PC-3 (cell line): ENCODE measurements at regions not wholly inside any gene's neighbourhood (a gene's known extent, or its start where the extent isn't known, plus 50 kb on each side); places are given as distances from the start of the nearest gene placed in this dataset.

Source experiments
- ATAC-seq: fragments of 200-7000 bp; cut with Tn5 transposase; 2 replicates; pipeline ENCODE4 v1.9.1; 2020; ENCODE audit warnings: mild to moderate bottlenecking, moderate library complexity
- BruUV-seq: library from RNA; stranded (reverse); fragments of 400-500 nt; replicated peaks from 2 replicates; lab custom pipeline; 2021; lab: Mats Ljungman, UMichigan
- CTCF ChIA-PET: fragments of 300-600 bp; sonication (Branson Sonifier 250); formaldehyde crosslinking; loops from one replicate; lab custom pipeline; 2022; ENCODE audit warnings: antibody characterized with exemption; lab: Charles Lee
- POLR2A ChIA-PET: fragments of 300-600 bp; sonication (Branson Sonifier 250); formaldehyde crosslinking; loops from one replicate; lab custom pipeline; 2022; ENCODE audit warnings: antibody characterized with exemption; ENCODE audit not compliant: unreplicated experiment; lab: Charles Lee
- DNase-seq: peaks from one replicate; pipeline ENCODE4 v3.0.0-alpha.2; 2015
- H2AFZ ChIP-seq: fragments of 300-600 bp; sonication (generic); 2 replicates; pipeline ENCODE4 v1.6.0; 2016; ENCODE audit warnings: antibody characterized with exemption, low read length
- H3F3A ChIP-seq: fragments of 300-600 bp; sonication (generic); one replicate; pipeline ENCODE4 v1.6.0; 2017; ENCODE audit warnings: antibody characterized with exemption, low read length, control low read depth, mild to moderate bottlenecking; ENCODE audit not compliant: unreplicated experiment
- H3K27ac ChIP-seq: fragments of 300-600 bp; sonication (generic); 2 replicates; pipeline ENCODE4 v1.5.1; 2016; ENCODE audit warnings: mild to moderate bottlenecking, low read length
- H3K27me3 ChIP-seq: fragments of 300-600 bp; sonication (generic); 2 replicates; pipeline ENCODE4 v1.6.1; 2016; ENCODE audit warnings: low read length, mixed read lengths
- H3K36me3 ChIP-seq: fragments of 300-600 bp; sonication (generic); 2 replicates; pipeline ENCODE4 v1.6.1; 2016; ENCODE audit warnings: low read depth, mixed run types, low read length, mixed read lengths
- H3K4me1 ChIP-seq: fragments of 300-600 bp; sonication (generic); 2 replicates; pipeline ENCODE4 v1.5.1; 2016; ENCODE audit warnings: low read length; ENCODE audit not compliant: insufficient read depth
- H3K4me2 ChIP-seq: fragments of 300-600 bp; sonication (generic); 2 replicates; pipeline ENCODE4 v1.6.0; 2016; ENCODE audit warnings: low read length
- H3K4me3 ChIP-seq: fragments of 300-600 bp; sonication (generic); 2 replicates; pipeline ENCODE4 v1.5.1; 2016; ENCODE audit warnings: mild to moderate bottlenecking, low read length, mixed read lengths
- H3K79me2 ChIP-seq: fragments of 300-600 bp; sonication (generic); 2 replicates; pipeline ENCODE4 v1.6.1; 2017; ENCODE audit warnings: low read length, mixed read lengths
- H3K9ac ChIP-seq: fragments of 300-600 bp; sonication (generic); 2 replicates; pipeline ENCODE4 v1.6.0; 2016; ENCODE audit warnings: mild to moderate bottlenecking, low read length
- H3K9me2 ChIP-seq: fragments of 300-600 bp; sonication (generic); replicated peaks from 2 replicates; pipeline ENCODE4 v1.6.1; 2016; ENCODE audit warnings: mixed run types, low read length, mixed read lengths
- H3K9me3 ChIP-seq: fragments of 300-600 bp; sonication (generic); 2 replicates; pipeline ENCODE4 v1.6.1; 2016; ENCODE audit warnings: low read length, mixed read lengths
- H4K20me1 ChIP-seq: fragments of 300-600 bp; sonication (generic); 2 replicates; pipeline ENCODE4 v1.6.1; 2016; ENCODE audit warnings: low read length, mixed read lengths
- CTCF ChIP-seq: fragments of 300-600 bp; sonication (generic); conservative IDR thresholded peaks from 2 replicates; pipeline ENCODE4 v1.5.1; 2017; ENCODE audit warnings: antibody characterized with exemption, low read depth, mild to moderate bottlenecking, low read length
- EZH2 ChIP-seq: fragments of 300-600 bp; sonication (generic); IDR thresholded peaks from one replicate; pipeline ENCODE4 v1.6.1; 2017; ENCODE audit warnings: antibody characterized with exemption, mild to moderate bottlenecking, low read length; ENCODE audit not compliant: unreplicated experiment
- EZH2phosphoT487 ChIP-seq: fragments of 300-600 bp; sonication (generic); IDR thresholded peaks from 2 replicates; pipeline ENCODE4 v1.6.1; 2018; ENCODE audit warnings: mild to moderate bottlenecking, antibody characterized with exemption, low read length, borderline replicate concordance
- intact Hi-C: fragments of 100-400 bp; cut with micrococcal nuclease; formaldehyde crosslinking; loops from 2 replicates; pipeline ENCODE4 v1.9.0; 2023

GRCh38 chr2:204177251-204177976 lies 240.9 kb downstream of the ICOS start:
- no peak overlapping the region for H3K4me3 ChIP-seq
- no peaks in the 10 kb centered on the region for H4K20me1 ChIP-seq
- no peak overlapping the region for H2AFZ ChIP-seq
- H3K27me3 ChIP-seq, result peaks cover 39% of the 10 kb centered on the region
- H3K27ac ChIP-seq, result no peak overlapping the region
- intact Hi-C loops, result no loop called here
- H3K4me1 ChIP-seq, result no peaks in the 10 kb centered on the region
- BruUV-seq, result no TSS peak
- no peak overlapping the region for H3K4me2 ChIP-seq
- ATAC-seq, result no peak
- ChIA-PET POLR2A (no interaction called here), CTCF (interaction anchor here (0.6 kb wide), 3 partner anchors 32 to 1571 kb away, joined by 3 to 4 read pairs (median 3); no protein-coding TSS in a partner anchor)
- no peaks in the 10 kb centered on the region for H3K79me2 ChIP-seq
- no peak overlapping the region for H3K9ac ChIP-seq
- no peaks in the 10 kb centered on the region for H3K36me3 ChIP-seq
- H3K9me2 ChIP-seq, result no peaks in the 10 kb centered on the region
- no peak for TF ChIP-seq CTCF
- no peak for TF ChIP-seq EZH2
- TF ChIP-seq EZH2phosphoT487, result no peak
- H3K9me3 ChIP-seq, result no peaks in the 10 kb centered on the region
- no peaks in the 10 kb centered on the region for H3F3A ChIP-seq
- no peak for DNase-seq

GRCh38 chr2:204177977-204178522 lies 241.5 kb downstream of the ICOS start:
- Histone ChIP-seq H3K4me1 (no peaks in the 10 kb centered on the region; the same call in 1 of the 2 replicates), H4K20me1 (no peaks in the 10 kb centered on the region), H3K4me3 (no peak overlapping the region), H3K79me2 (no peaks in the 10 kb centered on the region), H3K9ac (no peak overlapping the region), H3K36me3 (no peaks in the 10 kb centered on the region), H3F3A (no peaks in the 10 kb centered on the region), H3K4me2 (no peak overlapping the region), H3K9me3 (no peaks in the 10 kb centered on the region), H3K27ac (no peak overlapping the region), H2AFZ (no peak overlapping the region), H3K9me2 (no peaks in the 10 kb centered on the region), H3K27me3 (peaks cover 32% of the 10 kb centered on the region)
- CTCF ChIA-PET, result interaction anchor here (0.6 kb wide), 2 partner anchors 37 to 1570 kb away, joined by 3 to 4 read pairs; no protein-coding TSS in a partner anchor
- DNase-seq (peak; percentile 47), ATAC-seq (no peak)
- intact Hi-C loops, result loop anchor here (1.0 kb wide), 1 partner anchor 154 kb away; no protein-coding TSS in a partner anchor
- POLR2A ChIA-PET, result no interaction called here
- TF ChIP-seq CTCF (peak; percentile 79), EZH2phosphoT487 (no peak)
- no TSS peak for BruUV-seq

- H3K4me1 ChIP-seq, result peaks cover 10% of the 10 kb centered on the region
- no peaks in the 10 kb centered on the region for H3K79me2 ChIP-seq
- H2AFZ ChIP-seq, result no peak overlapping the region
- no peak overlapping the region for H3K9ac ChIP-seq
- intact Hi-C loops, result no loop called here
- no peak overlapping the region for H3K4me3 ChIP-seq
- no peaks in the 10 kb centered on the region for H3F3A ChIP-seq
- no peak for ATAC-seq
- ChIA-PET POLR2A (no interaction called here), CTCF (no interaction called here)
- H4K20me1 ChIP-seq, result no peaks in the 10 kb centered on the region
- H3K9me3 ChIP-seq, result no peaks in the 10 kb centered on the region
- H3K27me3 ChIP-seq, result peaks cover 36% of the 10 kb centered on the region
- no peak for TF ChIP-seq CTCF
- no peak for TF ChIP-seq EZH2
- TF ChIP-seq EZH2phosphoT487, result no peak
- no TSS peak for BruUV-seq
- no peaks in the 10 kb centered on the region for H3K9me2 ChIP-seq
- no peak overlapping the region for H3K27ac ChIP-seq
- H3K36me3 ChIP-seq, result no peaks in the 10 kb centered on the region
- H3K4me2 ChIP-seq, result no peak overlapping the region
- DNase-seq, result no peak
These were observed 244.1 kb downstream of the ICOS start for GRCh38 chr2:204180649-204181048.
